IMR-90 (cell line): ENCODE measurements at regions not wholly inside any gene's neighbourhood (a gene's known extent, or its start where the extent isn't known, plus 50 kb on each side); places are given as distances from the start of the nearest gene placed in this dataset.

ENCODE experiments used
- CHD1 ChIP-seq: IDR thresholded peaks from 2 replicates; pipeline ENCODE4 v1.6.1; 2012; ENCODE audit warnings: low read depth, low read length, improper control_type of control experiment
- CTCF ChIP-seq: conservative IDR thresholded peaks from 2 replicates; pipeline ENCODE4 v1.5.1; 2012; ENCODE audit warnings: mild to moderate bottlenecking, low read depth, low read length, improper control_type of control experiment
- ELK1 ChIP-seq: fragments of 150-350 bp; IDR thresholded peaks from 2 replicates; pipeline ENCODE4 v1.6.1; 2016; ENCODE audit warnings: low read depth, mild to moderate bottlenecking, low read length, moderate library complexity, borderline replicate concordance
- POLR2A ChIP-seq: IDR thresholded peaks from 2 replicates; pipeline ENCODE4 v1.6.1; 2012; ENCODE audit warnings: mild to moderate bottlenecking, low read depth, low read length
- SMC3 ChIP-seq: fragments of 150-350 bp; IDR thresholded peaks from 2 replicates; pipeline ENCODE4 v1.6.1; 2016; ENCODE audit warnings: low read depth, mild to moderate bottlenecking, antibody characterized with exemption, low read length, moderate library complexity

- no peak for TF ChIP-seq CTCF
- no peak for TF ChIP-seq ELK1
- TF ChIP-seq POLR2A = no peak
- TF ChIP-seq SMC3 = no peak
- no peak for TF ChIP-seq CHD1
These were observed 64.8 kb upstream of the CXXC4 start for GRCh38 chr4:104559502-104559901.
